ENCODE measurements at regions not wholly inside any gene's neighbourhood (a gene's known extent, or its start where the extent isn't known, plus 50 kb on each side); places are given as distances from the start of the nearest gene placed in this dataset.

DNA sequence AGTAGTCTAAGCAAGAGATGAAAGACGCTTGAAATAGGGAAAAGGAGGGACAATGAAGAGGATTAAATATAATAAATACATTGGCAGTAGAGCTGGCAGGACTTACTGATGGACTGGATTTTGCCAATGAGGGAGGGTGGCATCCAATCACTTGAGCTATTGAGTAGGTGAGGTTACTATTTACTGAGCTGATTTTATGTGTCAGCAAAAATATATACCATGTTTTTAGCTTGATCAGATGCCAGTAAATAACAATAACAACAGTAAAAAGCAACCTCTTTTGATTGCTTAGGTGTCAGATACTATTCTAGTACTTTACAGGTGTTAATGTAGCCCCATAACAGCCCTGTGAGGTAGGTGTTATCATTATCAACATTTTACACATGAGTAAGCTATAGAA lies 187.5 kb upstream of the LMNTD1 start:
- TF ChIP-seq CTCF (IDR thresholded peaks at IDR 0.05) (no peak), POLR2A (IDR thresholded peaks at IDR 0.05) (no peak)
